ENCODE measurements at regions not wholly inside any gene's neighbourhood (a gene's known extent, or its start where the extent isn't known, plus 50 kb on each side); places are given as distances from the start of the nearest gene placed in this dataset.

DNA sequence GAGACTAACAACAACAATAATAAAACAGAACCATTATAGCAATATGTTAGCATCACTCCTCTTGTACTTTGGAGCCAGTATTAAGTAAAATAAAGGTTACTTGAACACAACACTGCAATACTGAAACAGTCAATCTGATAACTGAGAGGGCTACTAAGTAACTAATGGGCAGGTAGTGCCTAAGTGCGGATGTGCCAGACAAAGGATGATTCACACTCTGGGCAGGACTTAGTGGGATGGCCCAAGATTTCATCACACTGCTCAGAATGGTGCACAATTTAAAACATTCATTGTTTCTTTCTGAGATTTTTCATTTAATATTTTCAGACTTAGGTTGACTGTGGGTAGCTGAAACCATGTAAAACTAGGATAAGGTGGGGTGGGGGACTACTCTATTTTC is 131.9 kb upstream of the CAND1 start:
- no peak overlapping the region for H3K4me3 Mint-ChIP-seq
- ATAC-seq (ENCODE audit: poor library complexity) (no peak), DNase-seq (no peak)
- TF ChIP-seq, protein P1, sequence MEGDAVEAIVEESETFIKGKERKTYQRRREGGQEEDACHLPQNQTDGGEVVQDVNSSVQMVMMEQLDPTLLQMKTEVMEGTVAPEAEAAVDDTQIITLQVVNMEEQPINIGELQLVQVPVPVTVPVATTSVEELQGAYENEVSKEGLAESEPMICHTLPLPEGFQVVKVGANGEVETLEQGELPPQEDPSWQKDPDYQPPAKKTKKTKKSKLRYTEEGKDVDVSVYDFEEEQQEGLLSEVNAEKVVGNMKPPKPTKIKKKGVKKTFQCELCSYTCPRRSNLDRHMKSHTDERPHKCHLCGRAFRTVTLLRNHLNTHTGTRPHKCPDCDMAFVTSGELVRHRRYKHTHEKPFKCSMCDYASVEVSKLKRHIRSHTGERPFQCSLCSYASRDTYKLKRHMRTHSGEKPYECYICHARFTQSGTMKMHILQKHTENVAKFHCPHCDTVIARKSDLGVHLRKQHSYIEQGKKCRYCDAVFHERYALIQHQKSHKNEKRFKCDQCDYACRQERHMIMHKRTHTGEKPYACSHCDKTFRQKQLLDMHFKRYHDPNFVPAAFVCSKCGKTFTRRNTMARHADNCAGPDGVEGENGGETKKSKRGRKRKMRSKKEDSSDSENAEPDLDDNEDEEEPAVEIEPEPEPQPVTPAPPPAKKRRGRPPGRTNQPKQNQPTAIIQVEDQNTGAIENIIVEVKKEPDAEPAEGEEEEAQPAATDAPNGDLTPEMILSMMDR (IDR thresholded peaks at IDR 0.05): no peak
- H3K4me1 Mint-ChIP-seq (ENCODE audit: low read depth): no peaks in the 10 kb centered on the region
- H3K4me1 ChIP-seq (ENCODE audit: insufficient read depth, low read length): no peaks in the 10 kb centered on the region
- H3K36me3 Mint-ChIP-seq (ENCODE audit: low read depth): no peaks in the 10 kb centered on the region
- H3K4me3 ChIP-seq (ENCODE audit: low read length): no peak overlapping the region
- peaks cover 19% of the 10 kb centered on the region for H3K27me3 Mint-ChIP-seq
- H3K27me3 ChIP-seq (ENCODE audit: control insufficient read depth in 1 of 2, insufficient read depth in 2 of 2, low read length in 2 of 2): peaks cover 0 to 3% of the 10 kb centered on the region in 2 experiments
- intact Hi-C loops (cut with DNase I, micrococcal nuclease): no loop called here
- H3K9me3 ChIP-seq (ENCODE audit: control insufficient read depth in 1 of 2, insufficient read depth in 1 of 2, low read length in 2 of 2): no peaks in the 10 kb centered on the region
- H3K27ac Mint-ChIP-seq: no peak overlapping the region
- no peak overlapping the region for H3K27ac ChIP-seq (ENCODE audit: low read depth in 1 of 2, low read length in 2 of 2)
- CTCF ChIA-PET: no interaction called here
- H3K9me3 Mint-ChIP-seq: no peaks in the 10 kb centered on the region
- POLR2A ChIA-PET: no interaction called here
- H3K36me3 ChIP-seq (ENCODE audit: insufficient read depth, low read length): no peaks in the 10 kb centered on the region

DNA sequence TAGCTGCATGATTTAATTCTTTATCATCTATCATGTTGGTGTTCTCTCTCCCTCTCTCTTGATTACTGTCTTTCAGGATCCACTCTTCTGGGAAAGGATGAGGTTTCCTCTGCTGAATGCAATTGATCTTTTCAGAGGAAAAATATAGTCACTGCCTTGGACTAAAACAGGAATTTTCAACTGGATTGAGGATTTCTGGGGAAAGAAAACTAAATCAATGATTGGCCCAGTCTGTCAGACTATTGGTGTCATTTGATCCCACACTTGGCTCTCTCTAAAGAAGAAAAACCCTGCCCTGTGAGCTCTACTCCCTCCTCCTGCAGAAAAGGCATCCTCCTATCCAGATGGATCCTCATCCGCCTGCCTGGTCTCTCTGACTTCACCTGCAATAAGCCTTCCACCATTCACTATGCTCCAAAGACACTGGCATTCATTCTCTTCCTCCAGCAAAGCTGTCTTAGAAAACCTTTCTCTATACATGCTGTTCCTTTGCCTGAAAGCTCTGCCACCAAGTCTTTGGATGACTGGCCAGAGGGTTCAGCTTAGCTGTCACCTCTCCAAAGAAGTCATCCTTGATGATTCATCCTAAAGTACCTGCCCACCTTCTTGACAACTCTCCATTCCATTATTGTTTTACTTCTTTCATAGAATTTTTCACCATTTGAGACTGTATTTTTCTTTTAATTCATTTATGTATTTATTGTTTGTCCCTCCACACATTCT is 127.7 kb upstream of the CAND1 start:
- no peak for ATAC-seq (ENCODE audit: poor library complexity)
- H3K27me3 ChIP-seq (ENCODE audit: control insufficient read depth in 1 of 2, insufficient read depth in 2 of 2, low read length in 2 of 2): peaks cover 0 to 3% of the 10 kb centered on the region in 2 experiments
- no peak overlapping the region for H3K27ac Mint-ChIP-seq

DNA sequence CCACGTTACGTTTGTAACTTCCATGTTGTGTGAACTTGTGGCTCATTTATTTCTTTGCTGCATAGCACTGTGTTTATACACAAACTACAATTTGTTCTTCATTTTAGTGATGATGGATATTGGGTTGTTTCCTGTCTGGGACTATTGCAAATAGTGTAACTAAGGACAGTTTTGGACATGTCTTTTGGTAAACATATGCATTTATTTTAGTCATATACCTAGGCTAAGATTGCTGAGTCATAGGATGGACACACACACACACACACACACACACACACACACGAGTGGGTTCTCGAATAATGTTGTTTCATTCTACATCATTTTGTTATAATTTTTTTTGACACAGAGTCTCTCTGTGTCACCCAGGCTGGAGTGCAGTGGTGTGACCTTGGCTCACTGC is 123.5 kb upstream of the CAND1 start:
- ChIA-PET POLR2A (no interaction called here), CTCF (no interaction called here)
- no peak overlapping the region for H3K27ac Mint-ChIP-seq
- DNase-seq: no peak
- H3K4me1 Mint-ChIP-seq (ENCODE audit: low read depth): no peaks in the 10 kb centered on the region
- H3K36me3 Mint-ChIP-seq (ENCODE audit: low read depth): no peaks in the 10 kb centered on the region
- TF ChIP-seq, protein P1 (IDR thresholded peaks at IDR 0.05): no peak
- no peaks in the 10 kb centered on the region for H3K9me3 Mint-ChIP-seq
- Histone ChIP-seq H3K27ac (ENCODE audit: low read depth in 1 of 2, low read length in 2 of 2) (no peak overlapping the region), H3K4me1 (ENCODE audit: insufficient read depth, low read length) (no peaks in the 10 kb centered on the region), H3K36me3 (ENCODE audit: insufficient read depth, low read length) (no peaks in the 10 kb centered on the region), H3K9me3 (ENCODE audit: control insufficient read depth in 1 of 2, insufficient read depth in 1 of 2, low read length in 2 of 2) (no peaks in the 10 kb centered on the region), H3K4me3 (ENCODE audit: low read length) (no peak overlapping the region), H3K27me3 (ENCODE audit: control insufficient read depth in 1 of 2, insufficient read depth in 2 of 2, low read length in 2 of 2) (no peaks in the 10 kb centered on the region)
- no peak for ATAC-seq (ENCODE audit: poor library complexity)
- intact Hi-C loops (cut with DNase I, micrococcal nuclease): no loop called here
- no peak overlapping the region for H3K4me3 Mint-ChIP-seq
- H3K27me3 Mint-ChIP-seq: no peaks in the 10 kb centered on the region

More for the DNA sequence above, 127.7 kb upstream of the CAND1 start:
- no peaks in the 10 kb centered on the region for H3K4me1 ChIP-seq (ENCODE audit: insufficient read depth, low read length)
- TF ChIP-seq, protein P1 (IDR thresholded peaks at IDR 0.05): no peak
- no peak overlapping the region for H3K4me3 Mint-ChIP-seq
- intact Hi-C loops (cut with DNase I, micrococcal nuclease): no loop called here
- ChIA-PET POLR2A (no interaction called here), CTCF (no interaction called here)
- H3K4me1 Mint-ChIP-seq (ENCODE audit: low read depth): no peaks in the 10 kb centered on the region
- H3K9me3 Mint-ChIP-seq: no peaks in the 10 kb centered on the region
- H3K36me3 ChIP-seq (ENCODE audit: insufficient read depth, low read length): no peaks in the 10 kb centered on the region
- H3K4me3 ChIP-seq (ENCODE audit: low read length): no peak overlapping the region
- no peak overlapping the region for H3K27ac ChIP-seq (ENCODE audit: low read depth in 1 of 2, low read length in 2 of 2)
- H3K9me3 ChIP-seq (ENCODE audit: control insufficient read depth in 1 of 2, insufficient read depth in 1 of 2, low read length in 2 of 2): no peaks in the 10 kb centered on the region
- no peaks in the 10 kb centered on the region for H3K36me3 Mint-ChIP-seq (ENCODE audit: low read depth)
- DNase-seq: no peak
- peaks cover 11% of the 10 kb centered on the region for H3K27me3 Mint-ChIP-seq
